Activated T-helper 2 cell treated with anti-CD3 and anti-CD28 coated beads, Interferon-gamma antibody, Interleukin-2, Interleukin-4, amounts not matched to agents 10 μg/mL and 5 μg/mL and 100 μg/mL, durations not matched to agents 14 hours and 24 hours and 36 hours (primary cell): ENCODE measurements at regions not wholly inside any gene's neighbourhood (a gene's known extent, or its start where the extent isn't known, plus 50 kb on each side); places are given as distances from the start of the nearest gene placed in this dataset.
"Not testable (repeated sequence)": the region's sequence is repeated elsewhere in the genome, so short reads cannot be mapped to it uniquely, and the experiment has no call there.

ENCODE experiments used
- DNase-seq: peaks from one replicate; pipeline ENCODE4 v3.0.0; 2021; ENCODE audit warnings: low spot score
- H3K27ac Mint-ChIP-seq: one replicate; pipeline ENCODE4 v1.8.0; 2021; ENCODE audit warnings: mixed read lengths
- H3K27me3 Mint-ChIP-seq: one replicate; pipeline ENCODE4 v1.8.0; 2021; ENCODE audit warnings: low read depth, mixed read lengths
- H3K36me3 Mint-ChIP-seq: one replicate; pipeline ENCODE4 v1.8.0; 2021; ENCODE audit warnings: low read depth, mixed read lengths
- H3K4me1 Mint-ChIP-seq: one replicate; pipeline ENCODE4 v1.8.0; 2021; ENCODE audit warnings: low read depth, mixed read lengths
- H3K4me3 Mint-ChIP-seq: one replicate; pipeline ENCODE4 v1.8.0; 2021; ENCODE audit warnings: low read depth, mild to moderate bottlenecking, moderate library complexity, mixed read lengths
- H3K9me3 Mint-ChIP-seq: one replicate; pipeline ENCODE4 v1.8.0; 2021; ENCODE audit warnings: mixed read lengths
- intact Hi-C: fragments of 100-400 bp; cut with micrococcal nuclease; formaldehyde crosslinking; loops from one replicate; pipeline ENCODE4 v1.15.1; 2023

DNA sequence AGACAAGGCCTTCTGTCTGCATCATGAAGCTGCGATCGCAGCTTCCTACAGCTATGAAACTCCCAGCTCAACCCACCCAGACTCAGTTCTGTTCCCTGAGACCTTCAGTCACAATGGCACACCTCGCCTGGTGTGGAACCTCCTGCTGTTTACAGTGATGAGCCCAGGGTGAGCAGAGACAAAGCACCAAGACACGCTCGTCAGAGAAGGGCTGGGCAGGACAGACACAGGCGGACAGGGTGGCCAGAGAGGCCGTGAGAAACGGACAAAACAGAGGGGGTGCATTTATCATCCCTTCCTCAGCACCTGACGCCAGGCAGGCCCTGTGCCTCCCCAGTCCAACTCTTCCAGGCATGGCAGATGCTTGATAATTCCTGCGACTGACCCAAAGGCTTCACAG is 178.2 kb downstream of the LMLN start:
- DNase-seq, intact Hi-C loops, H3K27me3 Mint-ChIP-seq, H3K9me3 Mint-ChIP-seq, H3K4me3 Mint-ChIP-seq, H3K4me1 Mint-ChIP-seq, H3K36me3 Mint-ChIP-seq, H3K27ac Mint-ChIP-seq: not testable (repeated sequence)

GRCh38 chr3:198139037-198139436 is 179.0 kb downstream of the LMLN start:
- H3K36me3 Mint-ChIP-seq, H3K27me3 Mint-ChIP-seq, DNase-seq, H3K9me3 Mint-ChIP-seq, H3K4me3 Mint-ChIP-seq, H3K27ac Mint-ChIP-seq, intact Hi-C loops, H3K4me1 Mint-ChIP-seq: not testable (repeated sequence)

DNA sequence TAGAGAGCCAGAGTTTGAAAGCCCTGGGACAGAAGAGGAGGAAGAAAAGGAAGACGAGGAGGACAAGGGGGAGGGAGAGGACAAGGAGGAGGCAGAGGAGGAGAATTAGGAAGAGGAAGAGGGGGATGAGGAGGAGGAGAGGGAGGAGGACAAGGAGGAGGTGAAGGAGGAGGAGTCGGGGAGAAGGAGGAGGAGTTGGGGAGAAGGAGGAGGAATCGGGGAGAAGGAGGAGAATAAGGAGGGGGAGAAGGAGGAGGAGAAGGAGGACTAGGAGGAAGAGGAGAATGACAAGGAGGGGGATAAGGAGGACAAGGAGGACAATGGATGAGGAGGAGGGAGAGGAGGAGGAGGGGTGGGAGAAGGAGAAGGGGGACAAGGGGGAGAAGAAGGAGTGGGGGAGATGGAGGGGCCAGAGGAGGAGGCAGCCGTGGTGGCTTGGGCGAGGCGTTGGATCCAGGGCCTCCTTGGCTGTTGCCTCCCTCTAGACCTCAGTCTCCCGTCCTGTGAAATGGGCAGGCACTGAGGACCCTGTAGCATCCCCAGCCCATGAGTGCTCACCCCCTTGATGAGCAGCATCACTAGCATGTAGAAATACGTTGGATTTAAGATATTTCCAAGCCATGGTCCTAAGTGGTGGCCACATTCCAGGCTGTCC is 179.6 kb downstream of the LMLN start:
- DNase-seq, H3K4me3 Mint-ChIP-seq, H3K4me1 Mint-ChIP-seq, intact Hi-C loops, H3K36me3 Mint-ChIP-seq, H3K9me3 Mint-ChIP-seq, H3K27me3 Mint-ChIP-seq, H3K27ac Mint-ChIP-seq: not testable (repeated sequence)

DNA sequence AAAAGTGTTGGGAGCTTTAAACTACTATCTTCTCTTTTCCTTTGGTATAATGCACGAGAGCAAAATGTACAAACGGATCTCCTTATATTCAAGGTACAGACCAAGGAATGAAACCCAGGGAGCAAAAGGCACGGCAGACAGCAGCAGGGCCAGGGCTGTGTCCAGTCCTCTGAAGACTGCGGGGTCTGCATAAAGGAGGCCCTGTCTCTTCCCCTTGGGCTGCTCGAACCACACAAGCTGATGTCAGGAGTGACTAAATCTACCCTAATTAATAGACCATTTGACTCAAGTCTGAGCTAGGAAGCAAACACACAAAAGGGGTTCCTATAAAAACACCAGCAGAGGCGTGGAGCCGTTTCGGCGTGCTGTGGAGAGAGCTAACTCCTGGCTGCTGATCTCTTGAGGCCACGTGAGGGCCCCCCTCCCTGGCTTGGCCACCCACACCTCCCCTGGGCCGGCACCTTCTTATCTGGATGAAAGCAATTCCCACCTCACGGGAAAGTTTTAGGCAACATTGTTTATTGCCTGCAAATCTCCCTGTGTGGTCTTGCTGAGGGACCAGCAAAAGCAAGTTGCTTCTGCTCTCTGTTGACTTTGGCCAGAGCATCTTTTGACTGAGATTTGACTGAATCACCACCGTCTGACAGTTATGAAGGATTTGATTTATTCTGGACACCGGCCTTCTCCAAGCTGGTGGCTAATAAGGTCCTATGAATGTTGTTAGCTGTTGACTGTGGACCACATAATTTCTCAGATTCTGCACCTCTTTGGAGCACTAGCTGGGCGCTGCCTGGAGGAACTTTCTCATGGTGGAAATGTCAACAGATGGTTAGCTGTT is 183.5 kb downstream of the LMLN start:
- H3K36me3 Mint-ChIP-seq, H3K4me1 Mint-ChIP-seq, intact Hi-C loops, DNase-seq, H3K27me3 Mint-ChIP-seq, H3K27ac Mint-ChIP-seq, H3K4me3 Mint-ChIP-seq, H3K9me3 Mint-ChIP-seq: not testable (repeated sequence)

DNA sequence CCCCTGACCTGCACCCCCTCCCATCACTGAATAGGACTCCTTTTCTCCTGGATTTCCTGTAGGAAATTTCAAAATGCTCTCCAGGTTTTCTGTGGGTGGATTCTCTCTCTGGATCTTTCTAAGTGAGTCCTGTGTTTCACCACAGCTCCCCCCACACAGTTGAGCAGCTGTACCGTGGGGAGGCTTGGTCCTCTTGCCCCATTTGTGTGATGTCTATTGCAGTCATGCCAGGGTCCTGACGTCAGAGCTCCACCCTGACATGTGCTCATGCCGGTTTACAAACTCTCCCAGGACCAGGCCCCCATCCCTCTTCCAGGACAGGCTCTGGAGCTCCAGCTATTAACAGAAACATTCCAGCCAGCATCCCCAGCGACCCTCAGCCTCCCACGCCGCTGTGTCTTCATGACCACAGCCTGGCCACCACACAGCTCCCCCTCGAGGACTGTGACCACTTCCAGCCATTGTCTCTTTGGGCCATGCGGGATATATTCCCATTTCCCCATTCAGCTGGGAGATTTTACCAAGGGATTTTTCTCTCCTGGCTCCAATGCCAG is 185.3 kb downstream of the LMLN start:
- H3K36me3 Mint-ChIP-seq, H3K27me3 Mint-ChIP-seq, H3K4me1 Mint-ChIP-seq, H3K9me3 Mint-ChIP-seq, intact Hi-C loops, H3K27ac Mint-ChIP-seq, H3K4me3 Mint-ChIP-seq, DNase-seq: not testable (repeated sequence)

- H3K4me1 Mint-ChIP-seq, intact Hi-C loops, H3K27ac Mint-ChIP-seq, H3K4me3 Mint-ChIP-seq, H3K27me3 Mint-ChIP-seq, H3K9me3 Mint-ChIP-seq, DNase-seq, H3K36me3 Mint-ChIP-seq: not testable (repeated sequence)
These were observed 186.1 kb downstream of the LMLN start for GRCh38 chr3:198146070-198146469.

- intact Hi-C loops, H3K36me3 Mint-ChIP-seq, H3K27ac Mint-ChIP-seq, H3K9me3 Mint-ChIP-seq, DNase-seq, H3K27me3 Mint-ChIP-seq, H3K4me1 Mint-ChIP-seq, H3K4me3 Mint-ChIP-seq: not testable (repeated sequence)
These were observed 186.6 kb downstream of the LMLN start for GRCh38 chr3:198146559-198147164.

- intact Hi-C loops, H3K36me3 Mint-ChIP-seq, H3K27me3 Mint-ChIP-seq, H3K27ac Mint-ChIP-seq, H3K9me3 Mint-ChIP-seq, H3K4me1 Mint-ChIP-seq, H3K4me3 Mint-ChIP-seq, DNase-seq: not testable (repeated sequence)
These were observed 187.2 kb downstream of the LMLN start for GRCh38 chr3:198147213-198147612.

GRCh38 chr3:198147993-198148392 is 188.0 kb downstream of the LMLN start:
- DNase-seq, H3K4me1 Mint-ChIP-seq, H3K9me3 Mint-ChIP-seq, intact Hi-C loops, H3K4me3 Mint-ChIP-seq, H3K36me3 Mint-ChIP-seq, H3K27me3 Mint-ChIP-seq, H3K27ac Mint-ChIP-seq: not testable (repeated sequence)

DNA sequence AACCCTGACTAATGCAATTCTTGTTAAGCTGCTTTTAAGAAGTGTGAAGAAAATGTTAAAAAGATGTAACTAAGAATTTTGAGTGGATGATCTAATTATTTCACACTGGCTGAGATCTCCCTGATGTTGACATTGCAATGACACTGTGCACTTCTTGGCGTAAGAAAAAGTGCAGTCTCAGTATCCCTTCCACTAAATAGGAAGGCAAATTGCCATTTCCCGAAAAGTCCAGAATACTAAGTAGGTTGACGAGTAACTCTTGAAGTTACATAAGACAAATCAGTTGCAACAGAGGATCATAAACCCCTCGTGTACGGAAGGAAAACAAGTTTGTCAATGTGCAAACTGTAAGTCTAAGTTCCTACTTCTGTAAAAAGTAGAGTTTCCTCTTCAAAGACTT is 189.9 kb downstream of the LMLN start:
- H3K9me3 Mint-ChIP-seq, H3K27me3 Mint-ChIP-seq, intact Hi-C loops, H3K27ac Mint-ChIP-seq, DNase-seq, H3K4me1 Mint-ChIP-seq, H3K36me3 Mint-ChIP-seq, H3K4me3 Mint-ChIP-seq: not testable (repeated sequence)

DNA sequence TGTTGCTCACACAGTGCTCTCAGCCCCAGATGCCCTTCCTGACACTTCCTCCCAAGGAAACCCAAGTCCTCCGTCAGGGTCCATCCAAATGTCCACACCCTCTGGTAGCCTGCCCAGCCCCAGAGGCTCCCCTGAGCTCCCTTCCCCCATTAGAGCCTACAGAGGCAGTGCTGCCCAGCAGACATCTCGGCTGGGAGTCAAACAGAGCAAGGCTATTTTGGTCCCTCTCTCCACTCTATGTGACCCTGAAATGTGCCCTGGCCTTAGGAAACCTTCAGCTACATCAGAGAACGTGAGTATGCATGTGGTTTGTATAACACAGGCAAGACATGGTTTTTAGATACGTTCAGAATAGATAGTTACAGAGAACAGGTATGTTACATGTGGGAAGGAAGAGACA is 191.8 kb downstream of the LMLN start:
- H3K4me3 Mint-ChIP-seq, H3K4me1 Mint-ChIP-seq, H3K27me3 Mint-ChIP-seq, H3K36me3 Mint-ChIP-seq, H3K9me3 Mint-ChIP-seq, DNase-seq, intact Hi-C loops, H3K27ac Mint-ChIP-seq: not testable (repeated sequence)

DNA sequence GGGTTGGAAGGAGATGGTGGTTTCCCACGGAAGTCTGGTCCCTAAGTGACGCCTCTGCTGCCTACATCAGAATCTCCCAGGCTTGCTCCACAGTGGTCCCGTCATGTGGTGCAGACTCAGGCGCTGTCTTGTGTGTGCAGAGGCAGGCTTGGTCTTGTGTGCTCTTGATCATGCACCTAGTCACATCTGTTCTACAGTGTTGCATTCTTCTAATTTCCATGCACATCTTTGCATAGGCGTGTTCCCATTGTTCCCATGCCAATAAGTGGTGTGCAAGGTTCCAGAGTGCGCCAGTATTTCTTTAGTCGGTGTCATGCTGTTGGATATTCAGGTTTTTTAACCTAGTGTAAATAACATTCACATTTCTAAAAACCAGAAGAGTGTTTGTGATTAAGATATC is 195.8 kb downstream of the LMLN start:
- H3K9me3 Mint-ChIP-seq, H3K4me1 Mint-ChIP-seq, DNase-seq, intact Hi-C loops, H3K27ac Mint-ChIP-seq, H3K27me3 Mint-ChIP-seq, H3K36me3 Mint-ChIP-seq, H3K4me3 Mint-ChIP-seq: not testable (repeated sequence)

DNA sequence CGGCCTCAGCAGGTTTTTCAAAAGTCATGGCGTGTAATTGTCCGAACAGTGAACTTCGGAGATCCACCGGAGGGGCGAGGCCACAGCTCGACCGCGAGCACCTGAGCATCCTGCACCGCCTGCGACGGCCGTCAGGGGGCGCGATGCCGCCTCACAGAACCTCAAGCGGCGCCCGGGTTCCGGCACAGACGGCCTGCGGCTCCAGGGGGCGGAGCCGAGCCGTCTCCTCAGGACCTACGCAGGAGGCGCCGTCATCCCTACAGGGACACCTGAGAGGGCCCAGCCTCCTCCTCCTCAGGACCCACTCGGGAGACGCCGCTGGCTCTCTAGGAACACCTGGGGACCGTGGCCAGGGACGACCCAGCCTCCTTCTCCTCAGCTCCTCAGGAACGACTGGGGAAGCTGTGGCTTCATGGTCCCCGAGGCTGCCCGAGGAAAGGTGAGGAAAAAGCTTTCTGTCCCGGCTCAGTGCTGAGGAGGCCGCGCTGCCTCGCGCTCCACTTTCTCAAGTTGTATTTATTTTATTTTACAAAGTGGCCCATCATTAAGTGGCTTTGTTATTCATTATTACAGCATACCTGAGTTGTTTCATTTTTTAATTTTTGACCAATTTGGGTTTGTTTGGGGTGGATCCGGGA is 197.3 kb downstream of the LMLN start:
- intact Hi-C loops, H3K27me3 Mint-ChIP-seq, H3K9me3 Mint-ChIP-seq, H3K36me3 Mint-ChIP-seq, H3K27ac Mint-ChIP-seq, H3K4me3 Mint-ChIP-seq, DNase-seq, H3K4me1 Mint-ChIP-seq: not testable (repeated sequence)
